ENCODE measurements at regions not wholly inside any gene's neighbourhood (a gene's known extent, or its start where the extent isn't known, plus 50 kb on each side); places are given as distances from the start of the nearest gene placed in this dataset.
A peak's percentile ranks its signal among the peaks of the same experiment; 100 is the strongest.

DNA sequence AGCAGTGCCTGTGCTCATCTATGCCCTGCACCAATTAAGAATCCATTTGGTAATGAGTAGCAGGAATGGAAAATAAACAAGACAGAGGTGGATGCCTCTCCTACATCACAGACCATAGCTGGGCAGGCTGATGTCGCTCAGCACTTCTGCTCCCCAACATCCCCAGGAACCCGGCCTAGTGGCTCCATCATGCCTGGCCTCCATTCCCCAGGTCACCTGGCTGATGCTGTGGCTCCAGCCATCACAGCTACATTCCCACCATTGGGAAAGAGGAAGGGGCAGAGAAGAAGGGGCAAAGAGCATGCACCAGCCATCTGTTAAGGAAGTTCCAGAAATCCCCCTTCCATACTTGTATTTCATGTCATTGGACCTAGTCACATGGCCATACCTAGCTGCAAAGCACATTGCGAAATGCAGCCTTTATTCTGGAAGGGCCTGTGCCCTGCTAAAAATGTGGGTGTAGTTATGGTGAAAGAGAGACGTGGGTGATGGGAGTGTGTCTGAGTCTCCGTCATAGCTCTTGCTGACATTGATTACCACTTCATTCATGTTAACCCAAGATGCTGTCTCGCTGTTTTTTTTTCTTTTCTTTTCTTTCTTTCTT lies 86.1 kb upstream of the ADAMTS2 start:
- Mint-ChIP-seq H3K4me3 (no peak overlapping the region), H3K27me3 (ENCODE audit: low read depth, poor library complexity) (peaks cover 5% of the 10 kb centered on the region), H3K4me1 (peaks cover 13% of the 10 kb centered on the region), H3K9me3 (peaks cover 39% of the 10 kb centered on the region), H3K27ac (no peak overlapping the region), H3K36me3 (ENCODE audit: low read depth) (no peaks in the 10 kb centered on the region)
- no peak for DNase-seq
- TF ChIP-seq, protein P1, sequence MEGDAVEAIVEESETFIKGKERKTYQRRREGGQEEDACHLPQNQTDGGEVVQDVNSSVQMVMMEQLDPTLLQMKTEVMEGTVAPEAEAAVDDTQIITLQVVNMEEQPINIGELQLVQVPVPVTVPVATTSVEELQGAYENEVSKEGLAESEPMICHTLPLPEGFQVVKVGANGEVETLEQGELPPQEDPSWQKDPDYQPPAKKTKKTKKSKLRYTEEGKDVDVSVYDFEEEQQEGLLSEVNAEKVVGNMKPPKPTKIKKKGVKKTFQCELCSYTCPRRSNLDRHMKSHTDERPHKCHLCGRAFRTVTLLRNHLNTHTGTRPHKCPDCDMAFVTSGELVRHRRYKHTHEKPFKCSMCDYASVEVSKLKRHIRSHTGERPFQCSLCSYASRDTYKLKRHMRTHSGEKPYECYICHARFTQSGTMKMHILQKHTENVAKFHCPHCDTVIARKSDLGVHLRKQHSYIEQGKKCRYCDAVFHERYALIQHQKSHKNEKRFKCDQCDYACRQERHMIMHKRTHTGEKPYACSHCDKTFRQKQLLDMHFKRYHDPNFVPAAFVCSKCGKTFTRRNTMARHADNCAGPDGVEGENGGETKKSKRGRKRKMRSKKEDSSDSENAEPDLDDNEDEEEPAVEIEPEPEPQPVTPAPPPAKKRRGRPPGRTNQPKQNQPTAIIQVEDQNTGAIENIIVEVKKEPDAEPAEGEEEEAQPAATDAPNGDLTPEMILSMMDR (IDR thresholded peaks at IDR 0.05) = no peak

DNA sequence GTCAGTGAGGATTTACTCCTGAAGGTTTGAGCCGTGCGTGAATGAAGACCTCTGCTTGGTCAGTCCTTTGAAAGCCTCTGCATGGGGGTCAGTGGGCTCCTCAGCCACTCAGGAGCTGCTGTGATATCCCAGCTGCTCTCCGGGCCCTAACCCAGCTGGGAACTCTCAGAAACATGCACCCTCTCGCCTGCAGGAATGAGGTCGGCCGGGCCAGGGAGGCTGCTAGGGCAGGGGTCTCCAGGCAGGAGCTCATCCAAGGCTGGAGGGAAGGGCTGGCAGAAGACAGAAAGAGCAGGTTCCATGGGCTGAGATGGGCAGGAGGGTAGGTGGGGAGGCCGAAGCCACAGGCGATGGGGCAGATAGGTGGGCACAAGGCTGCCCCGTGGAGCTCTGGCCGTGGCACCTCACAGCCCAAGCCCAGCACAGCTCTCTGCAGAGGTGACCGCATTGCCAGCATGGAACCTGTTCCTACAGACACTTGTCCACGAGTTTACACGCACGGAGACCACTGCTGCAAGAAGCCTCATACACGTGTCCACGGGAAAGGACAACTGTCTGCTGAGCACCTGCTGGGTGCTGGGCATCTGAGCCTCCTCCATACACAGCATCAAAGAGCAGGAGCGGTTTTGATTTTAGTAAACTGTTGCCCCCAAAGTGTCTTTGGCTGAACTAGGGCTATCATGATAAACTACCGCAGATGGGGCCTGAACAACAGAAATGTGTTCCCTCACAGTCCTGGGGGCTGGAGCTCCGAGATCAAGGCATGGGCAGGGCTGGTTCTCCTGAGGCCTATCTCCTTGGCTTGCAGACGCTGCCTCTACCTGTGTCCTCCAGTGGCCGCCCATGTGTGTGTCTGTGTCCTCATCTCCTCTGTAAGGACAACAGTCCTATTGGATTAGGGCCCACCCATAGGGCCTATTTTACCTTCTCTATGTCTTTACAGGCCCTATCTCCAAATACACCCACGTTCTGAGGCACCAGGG lies 85.2 kb upstream of the ADAMTS2 start:
- peaks cover 21% of the 10 kb centered on the region for H3K4me1 Mint-ChIP-seq
- TF ChIP-seq, protein P1 (IDR thresholded peaks at IDR 0.05) = no peak
- peaks cover 5% of the 10 kb centered on the region for H3K27me3 Mint-ChIP-seq (ENCODE audit: low read depth, poor library complexity)
- H3K9me3 Mint-ChIP-seq = peaks cover 35% of the 10 kb centered on the region
- no peak overlapping the region for H3K4me3 Mint-ChIP-seq
- H3K27ac Mint-ChIP-seq = no peak overlapping the region
- DNase-seq = no peak
- no peaks in the 10 kb centered on the region for H3K36me3 Mint-ChIP-seq (ENCODE audit: low read depth)

DNA sequence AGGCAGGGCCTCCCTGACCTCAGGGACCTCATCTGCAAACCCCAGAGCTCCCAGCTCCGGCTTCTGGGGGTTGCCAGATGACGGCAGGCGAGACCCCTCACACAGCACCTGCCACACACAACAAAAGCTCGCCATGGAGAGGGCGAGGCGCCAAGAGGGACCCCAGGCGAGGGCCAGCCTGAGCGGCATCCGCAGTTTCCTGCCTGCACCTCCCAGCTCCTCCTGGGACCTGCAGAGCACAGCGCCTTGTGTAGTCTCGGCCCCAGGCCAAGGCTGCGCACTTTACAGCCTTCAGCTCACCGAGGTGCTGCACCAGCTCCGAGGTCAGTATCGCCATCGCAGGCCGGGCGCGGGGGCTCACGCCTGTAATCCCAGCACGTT lies 82.4 kb upstream of the ADAMTS2 start:
- no peak for DNase-seq
- Mint-ChIP-seq H3K4me3 (no peak overlapping the region), H3K27ac (peak overlapping the region; percentile 68), H3K4me1 (peaks cover 21% of the 10 kb centered on the region), H3K9me3 (peaks cover 18% of the 10 kb centered on the region), H3K27me3 (ENCODE audit: low read depth, poor library complexity) (peaks cover 12% of the 10 kb centered on the region), H3K36me3 (ENCODE audit: low read depth) (no peaks in the 10 kb centered on the region)
- TF ChIP-seq, protein P1 (IDR thresholded peaks at IDR 0.05) = no peak

DNA sequence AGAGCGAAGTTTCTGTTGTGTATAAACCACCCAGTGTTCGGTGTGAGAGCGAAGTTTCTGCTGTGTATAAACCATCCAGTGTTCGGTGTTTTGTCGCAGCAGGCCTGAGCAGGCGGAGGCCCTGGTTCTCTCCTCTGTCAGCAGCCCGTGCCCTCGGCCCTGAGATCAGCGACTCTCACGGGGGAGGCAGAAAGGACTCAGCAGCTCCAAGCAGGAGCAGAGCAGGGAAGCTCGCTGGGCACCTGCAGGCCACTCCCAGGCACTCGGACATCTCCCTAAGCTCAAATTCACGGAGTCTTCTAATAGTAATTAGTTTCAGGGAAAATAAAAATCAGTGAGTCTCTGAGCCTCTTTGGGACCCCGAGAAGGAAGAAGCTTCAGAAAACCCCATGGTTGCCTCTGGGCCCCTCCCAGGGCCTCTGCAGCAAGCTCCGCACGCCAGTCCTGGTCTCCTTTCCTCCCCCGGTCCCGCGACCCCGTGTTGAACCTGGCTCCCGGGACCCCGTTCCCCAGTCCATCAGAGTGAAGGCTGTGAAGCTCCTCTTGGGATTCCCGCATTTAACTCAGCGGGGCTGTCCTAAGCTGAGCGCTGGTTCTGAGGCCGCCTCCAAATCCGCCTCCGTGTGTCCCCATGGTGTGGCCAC lies 81.9 kb upstream of the ADAMTS2 start:
- H3K27ac Mint-ChIP-seq = peak overlapping the region; percentile 68
- H3K27me3 Mint-ChIP-seq (ENCODE audit: low read depth, poor library complexity) = peaks cover 12% of the 10 kb centered on the region
- TF ChIP-seq, protein P1 (IDR thresholded peaks at IDR 0.05) = no peak
- no peak overlapping the region for H3K4me3 Mint-ChIP-seq
- no peaks in the 10 kb centered on the region for H3K36me3 Mint-ChIP-seq (ENCODE audit: low read depth)
- H3K9me3 Mint-ChIP-seq = peaks cover 13% of the 10 kb centered on the region
- no peak for DNase-seq
- H3K4me1 Mint-ChIP-seq = peaks cover 21% of the 10 kb centered on the region

DNA sequence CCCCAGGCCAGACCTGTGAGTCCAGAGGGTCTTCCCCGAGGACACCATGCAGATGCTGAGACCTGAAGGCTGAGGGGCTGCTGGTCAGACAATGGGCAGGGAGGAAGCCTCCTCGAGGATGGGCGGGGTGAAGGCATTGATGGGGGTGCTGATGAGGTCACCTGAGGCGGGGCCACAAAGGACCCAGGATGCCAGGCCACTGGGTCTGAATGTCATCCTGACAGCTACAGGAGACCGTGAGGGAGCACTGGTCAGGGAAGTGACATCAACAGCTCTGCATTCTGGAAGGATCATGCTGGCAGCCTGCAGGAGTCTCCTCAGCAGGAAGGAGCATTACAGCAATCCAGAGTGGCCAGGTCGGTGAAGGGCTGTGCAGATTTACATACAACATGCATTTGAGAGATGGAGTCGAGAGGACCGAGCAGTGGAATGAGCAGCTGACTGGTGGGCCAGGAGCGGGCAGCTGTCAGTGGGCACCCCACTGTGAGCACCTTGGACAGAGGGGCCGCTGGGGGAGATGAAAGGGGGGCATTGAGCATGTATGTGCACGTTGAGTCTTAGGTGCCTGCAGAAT lies 77.7 kb upstream of the ADAMTS2 start:
- no peak overlapping the region for H3K4me3 Mint-ChIP-seq
- TF ChIP-seq, protein P1 (IDR thresholded peaks at IDR 0.05) = no peak
- H3K27me3 Mint-ChIP-seq (ENCODE audit: low read depth, poor library complexity) = peaks cover 12% of the 10 kb centered on the region
- H3K4me1 Mint-ChIP-seq = peaks cover 21% of the 10 kb centered on the region
- no peaks in the 10 kb centered on the region for H3K9me3 Mint-ChIP-seq
- no peak overlapping the region for H3K27ac Mint-ChIP-seq
- H3K36me3 Mint-ChIP-seq (ENCODE audit: low read depth) = no peaks in the 10 kb centered on the region
- DNase-seq = no peak
